Kidney (tissue), 13 donors: ENCODE measurements at regions not wholly inside any gene's neighbourhood (a gene's known extent, or its start where the extent isn't known, plus 50 kb on each side); places are given as distances from the start of the nearest gene placed in this dataset.
A peak's percentile ranks its signal among the peaks of the same experiment; 100 is the strongest.

ENCODE experiments used
- DNase-seq, 5 donors: peaks; one replicate each; pipeline ENCODE4 v3.0.0-alpha.2; 2013 to 2020
- FAIRE-seq: peaks from 2 replicates; lab custom pipeline; 2012; peaks lifted over from hg19 to GRCh38; lab: Jason Lieb, UNC
- H3K27ac ChIP-seq, 2 donors: one replicate each; pipeline ENCODE4 v1.7.0; 2013; ENCODE audit warnings: low read depth in 2 of 2, low read length in 2 of 2, inconsistent platforms in 1 of 2
- H3K27me3 ChIP-seq: one replicate; pipeline ENCODE4 v1.7.1; 2013; ENCODE audit warnings: low read length, inconsistent platforms; ENCODE audit not compliant: control insufficient read depth, insufficient read depth
- H3K36me3 ChIP-seq, 3 donors: one replicate each; pipeline versions ENCODE4 v1.7.0 to v1.7.1; 2013; ENCODE audit warnings: low read length in 3 of 3, control low read depth in 1 of 3, inconsistent platforms in 1 of 3; ENCODE audit not compliant: insufficient read depth in 3 of 3, control insufficient read depth in 2 of 3
- H3K4me1 ChIP-seq, 3 donors: one replicate each; pipeline versions ENCODE4 v1.7.0 to v1.7.1; 2013; ENCODE audit warnings: low read length in 3 of 3, inconsistent platforms in 1 of 3, low read depth in 1 of 3; ENCODE audit not compliant: control insufficient read depth in 2 of 3, insufficient read depth in 2 of 3
- H3K4me3 ChIP-seq, 3 donors: one replicate each; pipeline versions ENCODE4 v1.7.0 to v1.8.1; 2013; ENCODE audit warnings: low read length in 3 of 3, control low read depth in 1 of 3, inconsistent platforms in 1 of 3
- H3K9ac ChIP-seq, 3 donors: one replicate each; pipeline versions ENCODE4 v1.7.0 to v1.7.1; 2013; ENCODE audit warnings: low read length in 3 of 3, control low read depth in 1 of 3, inconsistent platforms in 1 of 3
- H3K9me3 ChIP-seq, 3 donors: one replicate each; pipeline versions ENCODE4 v1.7.0 to v1.7.1; 2013; ENCODE audit warnings: low read length in 3 of 3, control low read depth in 1 of 3, inconsistent platforms in 1 of 3; ENCODE audit not compliant: control insufficient read depth in 2 of 3, insufficient read depth in 1 of 3
- CTCF ChIP-seq: IDR thresholded peaks from 3 replicates; pipeline ENCODE4 v1.5.1; 2012; ENCODE audit warnings: mild to moderate bottlenecking, moderate library complexity, borderline replicate concordance; ENCODE audit not compliant: insufficient read depth; ENCODE audit errors: extremely low read depth
- intact Hi-C: fragments of 100-400 bp; cut with DNase I; formaldehyde crosslinking; loops from one replicate; pipeline ENCODE4 v1.11.1; 2022
- donor health status: control.
- donor health status: control.
- donor health status: control.
- donor health status: control.
- donor health status: control.
- donor health status: DM: yes; HTN: yes; CAD: no.
- donor health status: Normal renal cell carcinoma (clear cell type).

GRCh38 chr12:111310076-111310870 is 58.6 kb downstream of the PHETA1 start:
- H3K27me3 ChIP-seq: no peaks in the 10 kb centered on the region
- TF ChIP-seq CTCF: no peak
- intact Hi-C loops: no loop called here
- DNase-seq (peak in 2 of 5 donors; percentile 7 to 20), FAIRE-seq (no peak)
- H3K4me1 ChIP-seq: no peaks in the 10 kb centered on the region
- no peak overlapping the region for H3K4me3 ChIP-seq
- no peak overlapping the region for H3K27ac ChIP-seq
- peaks cover 0 to 8% (median 7%) of the 10 kb centered on the region in 3 donors for H3K9me3 ChIP-seq
- no peak overlapping the region for H3K9ac ChIP-seq
- no peaks in the 10 kb centered on the region for H3K36me3 ChIP-seq

GRCh38 chr12:111309584-111309983 is 59.3 kb downstream of the PHETA1 start:
- intact Hi-C loops: no loop called here
- FAIRE-seq: no peak
- no peak overlapping the region for H3K9ac ChIP-seq

GRCh38 chr12:111308473-111308872 is 60.4 kb downstream of the PHETA1 start:
- Histone ChIP-seq H3K36me3 (no peaks in the 10 kb centered on the region), H3K27me3 (no peaks in the 10 kb centered on the region), H3K27ac (no peak overlapping the region), H3K9me3 (peaks cover 0 to 24% (median 19%) of the 10 kb centered on the region in 3 donors), H3K4me1 (no peaks in the 10 kb centered on the region), H3K9ac (no peak overlapping the region), H3K4me3 (no peak overlapping the region)
- no peak for FAIRE-seq
- intact Hi-C loops: no loop called here
- no peak for TF ChIP-seq CTCF
- no peak for DNase-seq

More at GRCh38 chr12:111309584-111309983, 59.3 kb downstream of the PHETA1 start:
- Histone ChIP-seq H3K36me3 (no peaks in the 10 kb centered on the region), H3K9me3 (peaks cover 0 to 15% (median 14%) of the 10 kb centered on the region in 3 donors), H3K27me3 (no peaks in the 10 kb centered on the region), H3K4me3 (no peak overlapping the region), H3K27ac (no peak overlapping the region), H3K4me1 (no peaks in the 10 kb centered on the region)
- no peak for TF ChIP-seq CTCF
- no peak for DNase-seq
